HG03378 (cell line): ENCODE measurements at regions not wholly inside any gene's neighbourhood (a gene's known extent, or its start where the extent isn't known, plus 50 kb on each side); places are given as distances from the start of the nearest gene placed in this dataset.
"Not testable (repeated sequence)": the region's sequence is repeated elsewhere in the genome, so short reads cannot be mapped to it uniquely, and the experiment has no call there.

Experiments used
- ATAC-seq: cut with Tn5 transposase; IDR thresholded peaks from one replicate; pipeline ENCODE4 v1.9.1; 2021; ENCODE audit warnings: mild to moderate bottlenecking, moderate library complexity; ENCODE audit not compliant: unreplicated experiment

GRCh38 chr4:82097504-82097903, 276.3 kb downstream of the HNRNPD start:
- no peak for ATAC-seq

- no peak for ATAC-seq
These were observed 283.1 kb downstream of the HNRNPD start for GRCh38 chr4:82090717-82091116.

GRCh38 chr4:82084747-82085146, 289.0 kb downstream of the HNRNPD start:
- no peak for ATAC-seq

- ATAC-seq, result not testable (repeated sequence)
These were observed 296.3 kb downstream of the HNRNPD start for GRCh38 chr4:82077471-82077995.

- no peak for ATAC-seq
These were observed 297.0 kb downstream of the HNRNPD start for GRCh38 chr4:82076809-82077208.

GRCh38 chr4:82076359-82076758, 297.4 kb downstream of the HNRNPD start:
- no peak for ATAC-seq

GRCh38 chr4:82071951-82072350, 301.8 kb downstream of the HNRNPD start:
- no peak for ATAC-seq

GRCh38 chr4:82069883-82070638, 303.7 kb downstream of the HNRNPD start:
- ATAC-seq, result no peak

- ATAC-seq, result no peak
These were observed 310.8 kb downstream of the HNRNPD start for GRCh38 chr4:82063017-82063416.

GRCh38 chr4:82057990-82058544, 315.7 kb downstream of the HNRNPD start:
- ATAC-seq, result no peak

- no peak for ATAC-seq
These were observed 318.6 kb downstream of the HNRNPD start for GRCh38 chr4:82055156-82055555.

- no peak for ATAC-seq
These were observed 320.4 kb downstream of the HNRNPD start for GRCh38 chr4:82053396-82053795.

GRCh38 chr4:82050796-82051195, 323.0 kb downstream of the HNRNPD start:
- ATAC-seq, result no peak

- no peak for ATAC-seq
These were observed 324.5 kb downstream of the HNRNPD start for GRCh38 chr4:82049294-82049693.

- ATAC-seq, result no peak
These were observed 326.1 kb downstream of the HNRNPD start for GRCh38 chr4:82047731-82048130.

GRCh38 chr4:82046796-82047195, 327.0 kb downstream of the HNRNPD start:
- ATAC-seq, result no peak

GRCh38 chr4:82045267-82045666, 328.5 kb downstream of the HNRNPD start:
- no peak for ATAC-seq

GRCh38 chr4:82044141-82044993, 329.4 kb downstream of the HNRNPD start:
- no peak for ATAC-seq

- ATAC-seq, result no peak
These were observed 330.0 kb downstream of the HNRNPD start for GRCh38 chr4:82043809-82044137.

GRCh38 chr4:82043081-82043808, 330.5 kb downstream of the HNRNPD start:
- ATAC-seq, result no peak

GRCh38 chr4:82042042-82042441, 331.7 kb downstream of the HNRNPD start:
- ATAC-seq, result no peak
